ENCODE measurements at regions not wholly inside any gene's neighbourhood (a gene's known extent, or its start where the extent isn't known, plus 50 kb on each side); places are given as distances from the start of the nearest gene placed in this dataset.

GRCh38 chr20:57055345-57055744 is 211.1 kb downstream of the BMP7 start:
- TF ChIP-seq CTCF (IDR thresholded peaks at IDR 0.05) (no peak), POLR2A (IDR thresholded peaks at IDR 0.05) (no peak)
